ENCODE measurements at regions not wholly inside any gene's neighbourhood (a gene's known extent, or its start where the extent isn't known, plus 50 kb on each side); places are given as distances from the start of the nearest gene placed in this dataset.
A peak's percentile ranks its signal among the peaks of the same experiment; 100 is the strongest.

DNA sequence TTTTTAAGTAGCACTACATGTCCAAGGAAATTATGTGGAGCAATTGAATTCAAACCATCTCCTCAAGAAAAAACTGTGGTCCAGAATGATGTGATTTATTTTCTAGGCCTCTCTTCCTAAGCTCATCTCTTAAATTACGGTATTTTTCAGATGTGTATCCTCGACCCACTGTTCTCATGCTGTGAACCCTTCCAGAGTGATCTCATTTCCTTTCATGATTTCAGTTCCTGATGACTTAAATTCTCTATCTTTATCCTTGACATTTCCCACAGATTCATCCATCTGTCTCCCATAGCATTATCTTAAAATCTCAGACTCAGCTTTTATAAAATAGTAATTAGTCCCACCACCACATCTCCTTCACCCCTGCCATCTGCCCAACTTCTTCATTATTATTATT is 117.6 kb upstream of the SPRY2 start:
- Histone ChIP-seq H3K27me3 (ENCODE audit: control insufficient read depth, insufficient read depth, low read length) (no peaks in the 10 kb centered on the region), H3K4me3 (ENCODE audit: low read length) (no peak overlapping the region), H3K9ac (ENCODE audit: low read depth, low read length) (no peak overlapping the region), H3K9me3 (replicated peaks; ENCODE audit: low read length) (no peaks in the 10 kb centered on the region), H3K4me1 (ENCODE audit: control insufficient read depth, insufficient read depth, low read length) (peaks cover 18% of the 10 kb centered on the region), H3K4me2 (ENCODE audit: low read length) (no peak overlapping the region), H3K36me3 (ENCODE audit: insufficient read depth, low read length) (no peaks in the 10 kb centered on the region)

DNA sequence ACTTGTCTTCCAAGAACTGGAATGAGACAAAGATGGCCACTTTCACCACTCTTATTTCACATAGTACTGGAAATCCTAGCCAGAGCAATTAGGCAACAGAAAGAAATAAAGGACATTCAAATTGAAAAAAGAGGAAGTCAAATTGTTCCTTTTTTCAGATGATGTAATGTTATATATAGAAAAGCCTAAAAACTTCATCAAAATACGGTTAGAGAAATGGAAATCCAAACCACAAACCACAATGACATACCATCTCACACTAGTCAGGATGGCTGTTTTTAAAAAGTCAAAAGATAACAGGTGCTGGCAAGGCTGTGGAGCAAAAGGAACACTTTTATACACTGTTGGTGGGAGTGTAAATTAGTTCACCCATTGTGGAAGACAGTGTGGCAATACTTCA is 113.3 kb upstream of the SPRY2 start:
- Histone ChIP-seq H3K4me2 (ENCODE audit: low read length) (no peak overlapping the region), H3K36me3 (ENCODE audit: insufficient read depth, low read length) (no peaks in the 10 kb centered on the region), H3K4me3 (ENCODE audit: low read length) (no peak overlapping the region), H3K4me1 (ENCODE audit: control insufficient read depth, insufficient read depth, low read length) (peaks cover 16% of the 10 kb centered on the region), H3K9ac (ENCODE audit: low read depth, low read length) (no peak overlapping the region), H3K9me3 (replicated peaks; ENCODE audit: low read length) (no peaks in the 10 kb centered on the region), H3K27me3 (ENCODE audit: control insufficient read depth, insufficient read depth, low read length) (no peaks in the 10 kb centered on the region)

DNA sequence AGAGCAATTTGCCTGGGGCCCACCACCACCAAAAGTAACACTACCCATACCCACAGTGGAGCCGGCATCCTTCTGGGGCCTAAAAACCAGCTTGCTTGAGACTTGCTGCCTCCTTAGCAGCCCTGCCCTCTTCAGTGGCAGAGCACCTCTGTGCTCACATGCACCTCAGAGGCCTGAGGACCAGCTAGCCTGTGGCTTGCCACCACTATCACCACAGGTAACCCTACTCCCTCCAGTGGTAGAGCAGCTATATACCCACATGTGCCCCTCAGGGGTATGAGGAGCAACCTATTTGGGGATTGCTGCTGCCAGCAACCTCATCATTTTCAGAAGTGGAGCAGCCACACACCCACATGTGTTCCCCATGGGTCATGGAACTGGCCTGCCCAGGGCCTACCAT is 111.4 kb upstream of the SPRY2 start:
- no peak overlapping the region for H3K4me3 ChIP-seq (ENCODE audit: low read length)
- no peaks in the 10 kb centered on the region for H3K27me3 ChIP-seq (ENCODE audit: control insufficient read depth, insufficient read depth, low read length)
- no peak overlapping the region for H3K9ac ChIP-seq (ENCODE audit: low read depth, low read length)
- H3K4me1 ChIP-seq (ENCODE audit: control insufficient read depth, insufficient read depth, low read length) = peaks cover 10% of the 10 kb centered on the region
- no peak overlapping the region for H3K4me2 ChIP-seq (ENCODE audit: low read length)
- no peaks in the 10 kb centered on the region for H3K36me3 ChIP-seq (ENCODE audit: insufficient read depth, low read length)
- H3K9me3 ChIP-seq (replicated peaks; ENCODE audit: low read length) = no peaks in the 10 kb centered on the region

DNA sequence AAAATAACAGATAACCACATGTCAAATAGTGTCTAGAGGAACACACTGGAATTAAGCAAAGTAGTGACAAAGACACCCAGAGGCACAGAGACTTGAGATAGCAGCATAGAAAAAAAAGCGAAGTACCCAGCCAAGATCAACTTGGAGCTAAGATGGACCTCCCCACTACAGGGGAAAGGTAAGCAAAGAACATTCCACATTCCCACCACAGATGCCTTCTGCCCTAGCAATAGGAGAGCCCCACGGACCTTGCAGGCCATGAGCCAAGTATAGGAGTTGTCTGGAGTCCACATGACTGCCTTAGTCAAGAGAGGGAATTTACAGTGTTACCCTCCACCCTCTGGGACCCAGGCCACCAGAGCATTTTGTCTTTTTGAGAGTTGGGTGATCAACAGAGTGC is 110.7 kb upstream of the SPRY2 start:
- H3K36me3 ChIP-seq (ENCODE audit: insufficient read depth, low read length) = no peaks in the 10 kb centered on the region
- no peaks in the 10 kb centered on the region for H3K9me3 ChIP-seq (replicated peaks; ENCODE audit: low read length)
- H3K9ac ChIP-seq (ENCODE audit: low read depth, low read length) = no peak overlapping the region
- H3K27me3 ChIP-seq (ENCODE audit: control insufficient read depth, insufficient read depth, low read length) = no peaks in the 10 kb centered on the region
- no peak overlapping the region for H3K4me2 ChIP-seq (ENCODE audit: low read length)
- H3K4me1 ChIP-seq (ENCODE audit: control insufficient read depth, insufficient read depth, low read length) = peaks cover 10% of the 10 kb centered on the region
- no peak overlapping the region for H3K4me3 ChIP-seq (ENCODE audit: low read length)

DNA sequence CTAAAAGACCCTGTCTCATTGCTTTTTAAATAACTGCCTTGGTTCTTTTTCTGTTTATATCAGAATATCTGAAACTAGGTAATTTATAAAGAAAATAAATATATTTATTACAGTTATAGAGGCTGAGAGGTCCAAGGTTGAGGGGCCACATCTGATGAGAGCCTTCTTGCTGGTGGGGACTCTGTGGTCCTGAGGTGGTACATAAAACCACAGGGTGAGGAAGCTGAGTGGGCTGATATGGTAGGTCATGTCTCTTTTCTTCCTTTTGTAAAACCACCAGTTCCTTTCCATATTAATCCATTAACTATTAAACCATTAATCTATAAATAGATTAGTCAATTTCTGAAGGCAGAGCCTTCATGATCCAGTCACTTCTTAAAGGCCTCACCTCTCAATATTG is 109.5 kb upstream of the SPRY2 start:
- H3K4me3 ChIP-seq (ENCODE audit: low read length) = no peak overlapping the region
- H3K9ac ChIP-seq (ENCODE audit: low read depth, low read length) = no peak overlapping the region
- H3K27me3 ChIP-seq (ENCODE audit: control insufficient read depth, insufficient read depth, low read length) = no peaks in the 10 kb centered on the region
- no peaks in the 10 kb centered on the region for H3K9me3 ChIP-seq (replicated peaks; ENCODE audit: low read length)
- H3K4me2 ChIP-seq (ENCODE audit: low read length) = no peak overlapping the region
- no peaks in the 10 kb centered on the region for H3K36me3 ChIP-seq (ENCODE audit: insufficient read depth, low read length)
- H3K4me1 ChIP-seq (ENCODE audit: control insufficient read depth, insufficient read depth, low read length) = peaks cover 10% of the 10 kb centered on the region

DNA sequence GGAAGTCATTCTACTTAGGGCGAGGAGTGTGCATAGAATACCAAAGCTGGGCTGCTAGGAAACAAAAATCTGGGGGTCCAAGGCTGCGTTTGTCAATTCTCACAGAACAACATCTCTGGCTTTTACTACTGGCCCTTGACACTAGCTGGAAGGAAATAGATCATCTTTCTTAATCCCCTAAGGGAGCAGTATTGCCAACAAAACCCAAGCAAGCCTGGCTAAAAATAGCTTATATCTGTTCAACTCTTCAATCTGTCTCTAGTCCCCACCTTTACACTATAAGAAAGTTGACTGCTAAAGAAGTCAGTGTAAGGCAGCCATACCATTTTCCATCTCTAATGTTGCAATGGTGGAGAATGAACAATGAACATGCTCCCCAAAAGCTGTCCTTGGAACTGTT is 107.8 kb upstream of the SPRY2 start:
- H3K27me3 ChIP-seq (ENCODE audit: control insufficient read depth, insufficient read depth, low read length) = no peaks in the 10 kb centered on the region
- H3K9me3 ChIP-seq (replicated peaks; ENCODE audit: low read length) = no peaks in the 10 kb centered on the region
- no peak overlapping the region for H3K4me3 ChIP-seq (ENCODE audit: low read length)
- H3K36me3 ChIP-seq (ENCODE audit: insufficient read depth, low read length) = no peaks in the 10 kb centered on the region
- H3K4me1 ChIP-seq (ENCODE audit: control insufficient read depth, insufficient read depth, low read length) = peaks cover 1% of the 10 kb centered on the region
- H3K9ac ChIP-seq (ENCODE audit: low read depth, low read length) = no peak overlapping the region
- no peak overlapping the region for H3K4me2 ChIP-seq (ENCODE audit: low read length)

DNA sequence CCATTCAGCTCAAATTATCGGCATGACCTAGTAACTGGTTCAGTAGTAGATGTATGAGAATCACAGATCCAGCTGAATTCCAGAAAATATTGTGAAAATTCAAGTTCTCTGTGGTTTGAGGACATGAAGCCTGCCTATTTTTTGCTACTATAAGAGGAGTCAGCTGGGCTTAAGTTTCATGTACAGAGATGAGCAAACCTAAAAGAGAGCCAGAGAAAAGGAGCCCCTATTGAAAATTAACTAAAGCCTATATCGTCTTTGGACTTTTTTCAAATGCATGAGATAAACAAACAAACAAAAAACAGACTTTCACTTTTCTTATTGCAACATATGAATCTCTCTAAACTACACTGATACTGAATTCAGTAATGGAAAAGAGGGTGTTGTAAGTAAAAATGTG is 106.8 kb upstream of the SPRY2 start:
- Histone ChIP-seq H3K4me2 (ENCODE audit: low read length) (no peak overlapping the region), H3K27me3 (ENCODE audit: control insufficient read depth, insufficient read depth, low read length) (no peaks in the 10 kb centered on the region), H3K4me3 (ENCODE audit: low read length) (no peak overlapping the region), H3K36me3 (ENCODE audit: insufficient read depth, low read length) (no peaks in the 10 kb centered on the region), H3K9ac (ENCODE audit: low read depth, low read length) (no peak overlapping the region), H3K4me1 (ENCODE audit: control insufficient read depth, insufficient read depth, low read length) (no peaks in the 10 kb centered on the region), H3K9me3 (replicated peaks; ENCODE audit: low read length) (no peaks in the 10 kb centered on the region)

DNA sequence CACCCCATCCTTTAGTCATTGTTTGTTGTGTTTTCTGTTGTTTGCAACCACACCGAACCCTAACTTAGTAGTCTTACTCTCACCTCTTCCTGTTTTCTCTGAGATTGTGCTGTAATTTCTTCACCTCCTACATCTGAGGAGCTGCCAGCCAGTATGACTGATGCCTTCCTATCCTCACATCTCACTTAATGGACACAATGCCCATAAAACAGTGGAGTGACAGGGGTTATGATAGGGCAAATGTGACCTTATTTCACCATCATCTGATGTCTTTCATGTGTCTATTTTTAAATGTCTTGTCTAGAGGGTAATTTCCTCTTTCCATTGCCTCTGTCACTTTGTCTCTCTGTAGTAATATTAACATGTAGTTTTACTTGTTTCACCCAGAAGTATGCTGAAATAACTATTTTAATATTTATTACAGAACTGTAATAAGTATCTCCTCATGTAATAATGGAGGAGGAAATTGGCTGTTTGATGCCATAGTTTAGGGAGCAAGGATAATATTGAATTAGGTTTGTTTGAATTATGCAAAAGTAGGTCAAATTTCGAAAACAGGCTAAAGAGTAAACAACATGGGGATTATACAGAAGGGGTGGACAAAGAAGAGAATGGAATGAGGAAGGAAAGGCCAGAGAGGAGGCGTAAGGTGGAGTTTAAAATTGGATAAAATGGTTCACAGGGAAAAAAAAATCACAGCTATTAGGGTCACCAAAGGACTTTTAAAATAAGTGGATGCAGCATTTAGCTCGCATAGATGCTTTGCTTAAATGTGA is 103.5 kb upstream of the SPRY2 start:
- Histone ChIP-seq H3K36me3 (ENCODE audit: insufficient read depth, low read length) (no peaks in the 10 kb centered on the region), H3K4me2 (ENCODE audit: low read length) (no peak overlapping the region), H3K9me3 (replicated peaks; ENCODE audit: low read length) (no peaks in the 10 kb centered on the region), H3K4me3 (ENCODE audit: low read length) (no peak overlapping the region), H3K9ac (ENCODE audit: low read depth, low read length) (no peak overlapping the region), H3K27me3 (ENCODE audit: control insufficient read depth, insufficient read depth, low read length) (no peaks in the 10 kb centered on the region), H3K4me1 (ENCODE audit: control insufficient read depth, insufficient read depth, low read length) (peaks cover 11% of the 10 kb centered on the region)

DNA sequence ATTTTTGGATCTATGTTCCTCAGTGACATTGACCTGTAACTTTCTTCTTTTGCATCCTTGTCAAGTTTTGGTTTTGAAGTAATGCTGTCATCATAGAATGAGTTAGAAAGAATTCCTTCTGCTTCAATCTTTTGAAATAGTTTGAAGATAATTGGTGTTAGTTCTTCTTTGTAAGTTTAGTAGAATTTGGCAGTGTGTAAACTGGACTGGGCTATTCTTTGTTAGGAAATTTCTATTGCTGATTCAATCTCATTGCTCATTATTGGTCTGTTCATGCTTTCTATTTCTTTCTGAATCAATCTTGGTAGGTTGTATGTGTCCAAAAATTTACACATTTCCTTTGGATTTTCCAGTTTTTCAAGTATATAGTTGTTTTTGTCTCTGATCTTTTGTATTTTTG is 101.7 kb upstream of the SPRY2 start:
- no peaks in the 10 kb centered on the region for H3K27me3 ChIP-seq (ENCODE audit: control insufficient read depth, insufficient read depth, low read length)
- H3K36me3 ChIP-seq (ENCODE audit: insufficient read depth, low read length) = no peaks in the 10 kb centered on the region
- H3K4me1 ChIP-seq (ENCODE audit: control insufficient read depth, insufficient read depth, low read length) = peaks cover 12% of the 10 kb centered on the region
- H3K4me3 ChIP-seq (ENCODE audit: low read length) = no peak overlapping the region
- no peak overlapping the region for H3K4me2 ChIP-seq (ENCODE audit: low read length)
- H3K9ac ChIP-seq (ENCODE audit: low read depth, low read length) = no peak overlapping the region
- no peaks in the 10 kb centered on the region for H3K9me3 ChIP-seq (replicated peaks; ENCODE audit: low read length)

DNA sequence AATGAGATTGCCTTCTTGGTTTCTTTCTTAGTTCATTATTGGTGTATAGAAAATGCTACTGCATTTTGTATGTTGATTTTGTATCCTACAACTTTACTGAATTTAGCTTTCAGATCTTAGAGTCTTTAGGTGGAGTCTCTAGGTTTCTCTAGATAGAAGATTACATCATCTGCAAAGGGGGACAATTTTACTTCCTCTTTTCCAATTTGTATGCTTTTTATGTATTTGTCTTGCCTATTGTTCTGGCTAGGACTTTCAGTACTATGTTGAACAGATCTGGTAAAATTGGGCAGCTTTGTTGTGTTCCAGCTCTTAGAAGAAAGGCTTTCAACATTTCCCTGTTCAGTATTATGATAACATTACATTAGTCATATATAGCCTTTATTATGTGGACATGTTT is 101.0 kb upstream of the SPRY2 start:
- no peak overlapping the region for H3K4me3 ChIP-seq (ENCODE audit: low read length)
- no peak overlapping the region for H3K9ac ChIP-seq (ENCODE audit: low read depth, low read length)
- no peaks in the 10 kb centered on the region for H3K9me3 ChIP-seq (replicated peaks; ENCODE audit: low read length)
- H3K4me2 ChIP-seq (ENCODE audit: low read length) = no peak overlapping the region
- H3K4me1 ChIP-seq (ENCODE audit: control insufficient read depth, insufficient read depth, low read length) = peaks cover 18% of the 10 kb centered on the region
- no peaks in the 10 kb centered on the region for H3K27me3 ChIP-seq (ENCODE audit: control insufficient read depth, insufficient read depth, low read length)
- no peaks in the 10 kb centered on the region for H3K36me3 ChIP-seq (ENCODE audit: insufficient read depth, low read length)

DNA sequence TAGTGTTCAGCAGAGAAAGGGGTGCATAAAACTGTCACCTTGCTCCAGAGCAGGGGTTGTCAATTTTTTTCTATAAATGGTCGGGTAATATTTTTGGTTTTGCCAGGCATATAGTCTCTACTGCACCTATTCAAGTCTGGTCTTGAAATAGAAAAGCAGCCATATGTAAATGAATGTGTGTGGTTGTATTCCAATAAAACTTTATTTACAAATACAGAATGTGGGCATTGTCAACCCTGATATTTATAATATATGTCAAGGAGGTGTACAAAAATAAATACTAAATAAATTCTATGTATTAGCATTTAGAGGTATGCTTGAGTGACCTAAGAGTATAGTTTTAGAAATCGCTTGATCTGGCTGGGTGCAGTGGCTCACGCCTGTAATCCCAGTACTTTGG is 97.6 kb upstream of the SPRY2 start:
- Histone ChIP-seq H3K4me2 (ENCODE audit: low read length) (no peak overlapping the region), H3K36me3 (ENCODE audit: insufficient read depth, low read length) (no peaks in the 10 kb centered on the region), H3K4me1 (ENCODE audit: control insufficient read depth, insufficient read depth, low read length) (peaks cover 33% of the 10 kb centered on the region), H3K9ac (ENCODE audit: low read depth, low read length) (no peak overlapping the region), H3K4me3 (ENCODE audit: low read length) (no peak overlapping the region), H3K27me3 (ENCODE audit: control insufficient read depth, insufficient read depth, low read length) (no peaks in the 10 kb centered on the region), H3K9me3 (replicated peaks; ENCODE audit: low read length) (no peaks in the 10 kb centered on the region)

DNA sequence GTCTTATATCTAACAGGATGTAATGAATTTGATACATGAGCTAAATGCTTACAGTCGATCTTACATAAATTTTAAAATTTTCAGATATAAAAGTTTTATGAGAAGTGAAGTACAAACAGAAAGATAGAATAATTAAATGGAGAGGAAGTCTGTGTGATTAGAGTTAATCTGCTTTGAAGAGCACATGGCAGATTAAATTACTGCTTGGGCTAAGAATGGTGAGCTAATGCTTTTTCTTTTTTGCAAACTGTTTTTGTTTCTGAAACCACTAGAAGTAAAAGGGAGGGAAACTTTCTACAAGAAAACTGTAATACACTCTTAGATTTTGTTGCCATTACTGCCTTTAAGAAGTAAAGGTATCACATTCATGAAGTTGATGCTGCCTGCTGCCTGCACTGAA is 96.3 kb upstream of the SPRY2 start:
- Histone ChIP-seq H3K36me3 (ENCODE audit: insufficient read depth, low read length) (no peaks in the 10 kb centered on the region), H3K27me3 (ENCODE audit: control insufficient read depth, insufficient read depth, low read length) (no peaks in the 10 kb centered on the region), H3K4me3 (ENCODE audit: low read length) (no peak overlapping the region), H3K9me3 (replicated peaks; ENCODE audit: low read length) (no peaks in the 10 kb centered on the region), H3K9ac (ENCODE audit: low read depth, low read length) (no peak overlapping the region), H3K4me2 (ENCODE audit: low read length) (peak overlapping the region; percentile 60), H3K4me1 (ENCODE audit: control insufficient read depth, insufficient read depth, low read length) (peaks cover 30% of the 10 kb centered on the region)

All from skeletal muscle satellite cell (primary cell).